HEK293 (cell line): ENCODE measurements at regions not wholly inside any gene's neighbourhood (a gene's known extent, or its start where the extent isn't known, plus 50 kb on each side); places are given as distances from the start of the nearest gene placed in this dataset.

Experiments used
- CTCF ChIA-PET: fragments of 350-600 bp; formaldehyde crosslinking; extraction: SDS; loops from one replicate; lab custom pipeline; 2021; ENCODE audit warnings: antibody characterized with exemption; lab: Yijun Ruan, JAX
- POLR2A ChIA-PET: fragments of 300-600 bp; formaldehyde crosslinking; extraction: SDS; loops from one replicate; lab custom pipeline; 2020; ENCODE audit warnings: antibody characterized with exemption, inconsistent platforms; lab: Yijun Ruan, JAX
- H3K27ac ChIP-seq: fragments of 200-500 bp; sonication (Bioruptor generic); 2 replicates; pipeline ENCODE4 v1.5.1; 2014; ENCODE audit warnings: low read depth, low read length, control low read depth, inconsistent platforms; ENCODE audit errors: extremely low read depth
- H3K36me3 ChIP-seq, 2 experiments: fragments of 200-500 bp in 1 of 2; sonication (Bioruptor generic) in 1 of 2; 1 replicate in 1 of 2; 2 replicates in 1 of 2; pipeline ENCODE4 v1.5.1; 2014 to 2017; ENCODE audit warnings: inconsistent platforms in 2 of 2, low read length in 2 of 2; ENCODE audit not compliant: control insufficient read depth in 2 of 2, insufficient read depth in 1 of 2
- H3K4me1 ChIP-seq: fragments of 200-500 bp; sonication (Bioruptor generic); 2 replicates; pipeline ENCODE4 v1.5.1; 2014; ENCODE audit warnings: mild to moderate bottlenecking, low read length, inconsistent platforms; ENCODE audit not compliant: control insufficient read depth, insufficient read depth
- H3K4me3 ChIP-seq: 2 replicates; pipeline ENCODE4 v1.5.1; 2011; ENCODE audit warnings: low read depth, mild to moderate bottlenecking, control low read depth, low read length, moderate library complexity
- H3K9me3 ChIP-seq: fragments of 200-500 bp; sonication (Bioruptor generic); 2 replicates; pipeline ENCODE4 v1.5.1; 2014; ENCODE audit warnings: low read depth, low read length, inconsistent platforms; ENCODE audit not compliant: control insufficient read depth, insufficient read depth
- KLF1 ChIP-seq: fragments of 450-650 bp; formaldehyde crosslinking; IDR thresholded peaks from 2 replicates; pipeline ENCODE4 v1.5.1; 2016; ENCODE audit warnings: missing biosample characterization, missing genetic modification characterization
- KLF8 ChIP-seq: fragments of 450-650 bp; formaldehyde crosslinking; IDR thresholded peaks from 2 replicates; pipeline ENCODE4 v1.5.1; 2016; ENCODE audit warnings: missing biosample characterization, missing genetic modification characterization
- KLF9 ChIP-seq: fragments of 450-650 bp; formaldehyde crosslinking; IDR thresholded peaks from 2 replicates; pipeline ENCODE4 v1.5.1; 2016; ENCODE audit warnings: missing biosample characterization, missing genetic modification characterization, low read depth
- OVOL3 ChIP-seq: fragments of 450-650 bp; formaldehyde crosslinking; IDR thresholded peaks from 2 replicates; pipeline ENCODE4 v1.5.1; 2016; ENCODE audit warnings: missing biosample characterization, missing genetic modification characterization
- REPIN1 ChIP-seq: fragments of 450-650 bp; formaldehyde crosslinking; IDR thresholded peaks from 2 replicates; pipeline ENCODE4 v1.5.1; 2017; ENCODE audit warnings: missing biosample characterization, missing genetic modification characterization, low read depth
- YY2 ChIP-seq: fragments of 450-650 bp; formaldehyde crosslinking; IDR thresholded peaks from 2 replicates; pipeline ENCODE4 v1.5.1; 2016; ENCODE audit warnings: missing biosample characterization, missing genetic modification characterization
- ZEB2 ChIP-seq: fragments of 450-650 bp; formaldehyde crosslinking; IDR thresholded peaks from 2 replicates; pipeline ENCODE4 v1.5.1; 2016; ENCODE audit warnings: missing biosample characterization, missing genetic modification characterization
- ZFHX2 ChIP-seq: fragments of 450-650 bp; formaldehyde crosslinking; conservative IDR thresholded peaks from 2 replicates; pipeline ENCODE4 v1.5.1; 2016; ENCODE audit warnings: missing biosample characterization, missing genetic modification characterization
- ZFP69B ChIP-seq: fragments of 450-650 bp; formaldehyde crosslinking; IDR thresholded peaks from 2 replicates; pipeline ENCODE4 v1.5.1; 2016; ENCODE audit warnings: missing biosample characterization, missing genetic modification characterization
- ZNF202 ChIP-seq: fragments of 450-650 bp; formaldehyde crosslinking; IDR thresholded peaks from 2 replicates; pipeline ENCODE4 v1.5.1; 2016; ENCODE audit warnings: missing biosample characterization, missing genetic modification characterization, borderline replicate concordance
- ZNF23 ChIP-seq: fragments of 450-650 bp; formaldehyde crosslinking; IDR thresholded peaks from 2 replicates; pipeline ENCODE4 v1.5.1; 2016; ENCODE audit warnings: missing biosample characterization, missing genetic modification characterization, borderline replicate concordance
- ZNF248 ChIP-seq: fragments of 450-650 bp; formaldehyde crosslinking; IDR thresholded peaks from 2 replicates; pipeline ENCODE4 v1.5.1; 2017; ENCODE audit warnings: missing biosample characterization, missing genetic modification characterization
- ZNF324 ChIP-seq: fragments of 450-650 bp; formaldehyde crosslinking; IDR thresholded peaks from 2 replicates; pipeline ENCODE4 v1.5.1; 2016; ENCODE audit warnings: missing biosample characterization, missing genetic modification characterization
- ZNF792 ChIP-seq: fragments of 450-650 bp; formaldehyde crosslinking; IDR thresholded peaks from 2 replicates; pipeline ENCODE4 v1.5.1; 2016; ENCODE audit warnings: missing biosample characterization, missing genetic modification characterization
- TF ChIP-seq, protein P1 (sequence below): fragments of 450-650 bp; formaldehyde crosslinking; conservative IDR thresholded peaks from 2 replicates; pipeline ENCODE4 v1.5.1; 2016; ENCODE audit warnings: low read depth, missing biosample characterization, missing genetic modification characterization
- TF ChIP-seq, protein P2 (sequence below): fragments of 450-650 bp; formaldehyde crosslinking; IDR thresholded peaks from 2 replicates; pipeline ENCODE4 v1.5.1; 2016; ENCODE audit warnings: missing biosample characterization, missing genetic modification characterization
- TF ChIP-seq, protein P3 (sequence below): fragments of 450-650 bp; formaldehyde crosslinking; IDR thresholded peaks from 2 replicates; pipeline ENCODE4 v1.5.1; 2016; ENCODE audit warnings: missing biosample characterization, missing genetic modification characterization

- no peak for TF ChIP-seq REPIN1
- TF ChIP-seq YY2 (tag by site-specific recombination): no peak
- TF ChIP-seq, all 188 proteins: peak for 0
Observed at GRCh38 chr15:46041905-46042304, 407.1 kb downstream of the SQOR start (continued).

DNA sequence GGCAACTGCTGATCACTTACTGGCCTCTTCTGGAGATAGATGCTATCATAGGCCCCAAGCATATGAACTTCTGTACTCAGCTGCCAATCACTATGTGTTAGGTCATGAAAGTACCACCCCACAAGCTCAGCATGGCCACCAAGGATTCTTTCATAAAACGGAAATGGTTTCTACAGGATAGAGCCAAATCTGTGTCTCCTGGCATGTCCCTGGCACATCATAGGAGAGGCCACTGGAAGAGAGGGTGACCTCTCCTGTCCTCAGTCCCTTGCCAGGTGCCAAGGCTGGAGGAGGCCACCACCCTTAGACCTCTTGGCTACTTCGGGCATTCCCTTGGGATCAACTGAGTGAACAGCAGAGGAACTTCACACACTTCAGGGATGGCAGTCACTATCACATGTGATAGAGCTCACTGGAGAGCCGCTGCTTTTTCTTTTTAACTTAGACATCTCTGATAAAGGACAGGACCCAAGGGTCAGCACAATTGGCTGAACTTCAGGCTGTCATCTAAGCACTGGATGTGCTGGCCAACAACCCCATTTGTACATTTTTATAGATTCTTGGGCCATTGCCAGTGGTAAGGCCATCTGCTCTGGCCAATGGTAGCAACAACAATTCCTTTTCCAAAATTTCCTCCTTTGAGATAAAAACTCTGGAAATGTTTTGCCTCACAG, 425.2 kb downstream of the SQOR start:
- CTCF ChIA-PET: no interaction called here
- H3K4me1 ChIP-seq: no peaks in the 10 kb centered on the region
- POLR2A ChIA-PET: no interaction called here

GRCh38 chr15:46061002-46061401, 426.2 kb downstream of the SQOR start:
- H3K4me3 ChIP-seq: no peak overlapping the region
- TF ChIP-seq, protein P1, sequence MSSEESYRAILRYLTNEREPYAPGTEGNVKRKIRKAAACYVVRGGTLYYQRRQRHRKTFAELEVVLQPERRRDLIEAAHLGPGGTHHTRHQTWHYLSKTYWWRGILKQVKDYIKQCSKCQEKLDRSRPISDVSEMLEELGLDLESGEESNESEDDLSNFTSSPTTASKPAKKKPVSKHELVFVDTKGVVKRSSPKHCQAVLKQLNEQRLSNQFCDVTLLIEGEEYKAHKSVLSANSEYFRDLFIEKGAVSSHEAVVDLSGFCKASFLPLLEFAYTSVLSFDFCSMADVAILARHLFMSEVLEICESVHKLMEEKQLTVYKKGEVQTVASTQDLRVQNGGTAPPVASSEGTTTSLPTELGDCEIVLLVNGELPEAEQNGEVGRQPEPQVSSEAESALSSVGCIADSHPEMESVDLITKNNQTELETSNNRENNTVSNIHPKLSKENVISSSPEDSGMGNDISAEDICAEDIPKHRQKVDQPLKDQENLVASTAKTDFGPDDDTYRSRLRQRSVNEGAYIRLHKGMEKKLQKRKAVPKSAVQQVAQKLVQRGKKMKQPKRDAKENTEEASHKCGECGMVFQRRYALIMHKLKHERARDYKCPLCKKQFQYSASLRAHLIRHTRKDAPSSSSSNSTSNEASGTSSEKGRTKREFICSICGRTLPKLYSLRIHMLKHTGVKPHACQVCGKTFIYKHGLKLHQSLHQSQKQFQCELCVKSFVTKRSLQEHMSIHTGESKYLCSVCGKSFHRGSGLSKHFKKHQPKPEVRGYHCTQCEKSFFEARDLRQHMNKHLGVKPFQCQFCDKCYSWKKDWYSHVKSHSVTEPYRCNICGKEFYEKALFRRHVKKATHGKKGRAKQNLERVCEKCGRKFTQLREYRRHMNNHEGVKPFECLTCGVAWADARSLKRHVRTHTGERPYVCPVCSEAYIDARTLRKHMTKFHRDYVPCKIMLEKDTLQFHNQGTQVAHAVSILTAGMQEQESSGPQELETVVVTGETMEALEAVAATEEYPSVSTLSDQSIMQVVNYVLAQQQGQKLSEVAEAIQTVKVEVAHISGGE (tag by site-specific recombination): no peak
- TF ChIP-seq, protein P2, sequence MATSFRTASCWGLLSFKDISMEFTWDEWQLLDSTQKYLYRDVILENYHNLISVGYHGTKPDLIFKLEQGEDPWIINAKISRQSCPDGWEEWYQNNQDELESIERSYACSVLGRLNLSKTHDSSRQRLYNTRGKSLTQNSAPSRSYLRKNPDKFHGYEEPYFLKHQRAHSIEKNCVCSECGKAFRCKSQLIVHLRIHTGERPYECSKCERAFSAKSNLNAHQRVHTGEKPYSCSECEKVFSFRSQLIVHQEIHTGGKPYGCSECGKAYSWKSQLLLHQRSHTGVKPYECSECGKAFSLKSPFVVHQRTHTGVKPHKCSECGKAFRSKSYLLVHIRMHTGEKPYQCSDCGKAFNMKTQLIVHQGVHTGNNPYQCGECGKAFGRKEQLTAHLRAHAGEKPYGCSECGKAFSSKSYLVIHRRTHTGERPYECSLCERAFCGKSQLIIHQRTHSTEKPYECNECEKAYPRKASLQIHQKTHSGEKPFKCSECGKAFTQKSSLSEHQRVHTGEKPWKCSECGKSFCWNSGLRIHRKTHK: no peak
- no peak for TF ChIP-seq ZNF23 (tag by site-specific recombination)
- no peaks in the 10 kb centered on the region for H3K9me3 ChIP-seq
- no peak overlapping the region for H3K27ac ChIP-seq
- no peaks in the 10 kb centered on the region for H3K36me3 ChIP-seq
- no peaks in the 10 kb centered on the region for H3K4me1 ChIP-seq
- ChIA-PET CTCF (no interaction called here), POLR2A (no interaction called here)

More for the DNA sequence above, 425.2 kb downstream of the SQOR start:
- TF ChIP-seq ZNF792 (tag by site-specific recombination) (no peak), ZNF202 (tag by site-specific recombination) (no peak), ZEB2 (tag by site-specific recombination) (no peak), KLF1 (tag by site-specific recombination) (no peak), OVOL3 (tag by site-specific recombination) (no peak), ZNF248 (no peak), ZFHX2 (tag by site-specific recombination) (no peak), KLF8 (tag by site-specific recombination) (no peak), REPIN1 (no peak), KLF9 (tag by site-specific recombination) (no peak), ZNF324 (no peak), ZFP69B (tag by site-specific recombination) (no peak)
- TF ChIP-seq, protein P3, sequence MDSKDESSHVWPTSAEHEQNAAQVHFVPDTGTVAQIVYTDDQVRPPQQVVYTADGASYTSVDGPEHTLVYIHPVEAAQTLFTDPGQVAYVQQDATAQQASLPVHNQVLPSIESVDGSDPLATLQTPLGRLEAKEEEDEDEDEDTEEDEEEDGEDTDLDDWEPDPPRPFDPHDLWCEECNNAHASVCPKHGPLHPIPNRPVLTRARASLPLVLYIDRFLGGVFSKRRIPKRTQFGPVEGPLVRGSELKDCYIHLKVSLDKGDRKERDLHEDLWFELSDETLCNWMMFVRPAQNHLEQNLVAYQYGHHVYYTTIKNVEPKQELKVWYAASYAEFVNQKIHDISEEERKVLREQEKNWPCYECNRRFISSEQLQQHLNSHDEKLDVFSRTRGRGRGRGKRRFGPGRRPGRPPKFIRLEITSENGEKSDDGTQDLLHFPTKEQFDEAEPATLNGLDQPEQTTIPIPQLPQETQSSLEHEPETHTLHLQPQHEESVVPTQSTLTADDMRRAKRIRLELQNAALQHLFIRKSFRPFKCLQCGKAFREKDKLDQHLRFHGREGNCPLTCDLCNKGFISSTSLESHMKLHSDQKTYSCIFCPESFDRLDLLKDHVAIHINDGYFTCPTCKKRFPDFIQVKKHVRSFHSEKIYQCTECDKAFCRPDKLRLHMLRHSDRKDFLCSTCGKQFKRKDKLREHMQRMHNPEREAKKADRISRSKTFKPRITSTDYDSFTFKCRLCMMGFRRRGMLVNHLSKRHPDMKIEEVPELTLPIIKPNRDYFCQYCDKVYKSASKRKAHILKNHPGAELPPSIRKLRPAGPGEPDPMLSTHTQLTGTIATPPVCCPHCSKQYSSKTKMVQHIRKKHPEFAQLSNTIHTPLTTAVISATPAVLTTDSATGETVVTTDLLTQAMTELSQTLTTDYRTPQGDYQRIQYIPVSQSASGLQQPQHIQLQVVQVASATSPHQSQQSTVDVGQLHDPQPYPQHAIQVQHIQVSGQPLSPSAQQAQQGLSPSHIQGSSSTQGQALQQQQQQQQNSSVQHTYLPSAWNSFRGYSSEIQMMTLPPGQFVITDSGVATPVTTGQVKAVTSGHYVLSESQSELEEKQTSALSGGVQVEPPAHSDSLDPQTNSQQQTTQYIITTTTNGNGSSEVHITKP (tag by site-specific recombination): no peak
- no peaks in the 10 kb centered on the region for H3K36me3 ChIP-seq
- H3K9me3 ChIP-seq: no peaks in the 10 kb centered on the region
- no peak overlapping the region for H3K27ac ChIP-seq
- no peak overlapping the region for H3K4me3 ChIP-seq
